ENCODE measurements at regions not wholly inside any gene's neighbourhood (a gene's known extent, or its start where the extent isn't known, plus 50 kb on each side); places are given as distances from the start of the nearest gene placed in this dataset.

DNA sequence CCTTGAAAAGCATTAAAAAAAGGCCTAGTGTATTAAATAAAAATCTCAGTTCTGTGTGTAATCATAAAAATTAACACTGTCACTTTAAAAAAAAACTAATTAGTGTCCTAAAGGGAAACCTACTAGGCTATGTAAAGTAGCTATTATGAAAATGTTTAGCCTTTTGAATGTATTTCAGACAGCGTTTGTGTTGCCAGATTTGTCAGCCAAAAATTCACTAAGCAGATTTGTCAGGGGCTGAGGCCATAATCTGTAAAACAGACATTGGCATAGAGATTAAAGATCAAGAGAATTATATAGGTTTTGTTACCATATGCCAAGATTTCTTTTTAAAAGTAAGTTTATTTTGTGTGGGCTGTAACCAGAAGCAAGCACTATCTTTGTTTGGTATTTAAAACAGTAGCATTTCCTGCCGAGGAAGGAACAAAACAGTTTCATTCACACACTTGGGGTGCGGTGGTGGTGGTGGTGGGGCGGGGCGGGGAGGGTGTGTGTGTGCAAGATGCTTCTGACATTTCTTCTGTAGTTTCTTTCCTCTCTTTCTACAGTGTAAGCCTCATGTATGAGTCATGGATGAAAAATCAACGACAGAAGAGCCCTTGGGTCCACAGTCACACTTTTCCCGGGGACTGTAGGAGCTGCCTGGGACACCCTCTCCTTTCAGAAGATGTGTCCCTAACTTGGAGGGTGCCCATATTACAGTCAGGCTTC lies 328.5 kb upstream of the FANCL start:
- H3K36me3 Mint-ChIP-seq = no peaks in the 10 kb centered on the region
- no peaks in the 10 kb centered on the region for H3K9me3 Mint-ChIP-seq
- no peaks in the 10 kb centered on the region for H3K27me3 Mint-ChIP-seq (ENCODE audit: low read depth)
- no peak for DNase-seq (ENCODE audit: low spot score in 2 of 2, unreplicated experiment in 2 of 2)
- H3K27ac Mint-ChIP-seq = no peak overlapping the region
- H3K4me1 Mint-ChIP-seq = peaks cover 19% of the 10 kb centered on the region
- no peak overlapping the region for H3K4me3 Mint-ChIP-seq
- TF ChIP-seq, protein P1, sequence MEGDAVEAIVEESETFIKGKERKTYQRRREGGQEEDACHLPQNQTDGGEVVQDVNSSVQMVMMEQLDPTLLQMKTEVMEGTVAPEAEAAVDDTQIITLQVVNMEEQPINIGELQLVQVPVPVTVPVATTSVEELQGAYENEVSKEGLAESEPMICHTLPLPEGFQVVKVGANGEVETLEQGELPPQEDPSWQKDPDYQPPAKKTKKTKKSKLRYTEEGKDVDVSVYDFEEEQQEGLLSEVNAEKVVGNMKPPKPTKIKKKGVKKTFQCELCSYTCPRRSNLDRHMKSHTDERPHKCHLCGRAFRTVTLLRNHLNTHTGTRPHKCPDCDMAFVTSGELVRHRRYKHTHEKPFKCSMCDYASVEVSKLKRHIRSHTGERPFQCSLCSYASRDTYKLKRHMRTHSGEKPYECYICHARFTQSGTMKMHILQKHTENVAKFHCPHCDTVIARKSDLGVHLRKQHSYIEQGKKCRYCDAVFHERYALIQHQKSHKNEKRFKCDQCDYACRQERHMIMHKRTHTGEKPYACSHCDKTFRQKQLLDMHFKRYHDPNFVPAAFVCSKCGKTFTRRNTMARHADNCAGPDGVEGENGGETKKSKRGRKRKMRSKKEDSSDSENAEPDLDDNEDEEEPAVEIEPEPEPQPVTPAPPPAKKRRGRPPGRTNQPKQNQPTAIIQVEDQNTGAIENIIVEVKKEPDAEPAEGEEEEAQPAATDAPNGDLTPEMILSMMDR (IDR thresholded peaks at IDR 0.05; ENCODE audit: unreplicated experiment) = no peak

DNA sequence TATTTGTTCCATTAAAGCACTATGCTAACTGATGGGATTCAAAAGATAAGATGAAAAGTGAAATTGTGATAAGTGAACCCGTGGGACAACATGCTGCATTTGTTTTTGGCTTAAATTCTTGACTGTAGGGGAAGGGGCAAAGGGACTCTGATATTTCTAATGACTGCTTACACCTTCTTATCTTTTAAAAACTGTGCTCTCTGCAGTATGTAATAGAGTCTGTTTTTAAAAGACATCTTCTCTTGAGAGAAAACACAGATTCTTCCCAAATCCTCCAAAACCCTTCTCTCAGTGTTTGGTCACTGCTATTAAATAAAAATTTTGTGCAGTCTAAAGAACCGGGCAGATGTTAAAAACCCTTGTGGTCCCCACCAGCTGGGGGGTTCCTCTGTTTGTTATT lies 327.8 kb upstream of the FANCL start:
- TF ChIP-seq, protein P1 (IDR thresholded peaks at IDR 0.05; ENCODE audit: unreplicated experiment) = no peak
- H3K27me3 Mint-ChIP-seq (ENCODE audit: low read depth) = no peaks in the 10 kb centered on the region
- no peaks in the 10 kb centered on the region for H3K36me3 Mint-ChIP-seq
- H3K27ac Mint-ChIP-seq = peak overlapping the region; percentile 39
- no peak for DNase-seq (ENCODE audit: low spot score in 2 of 2, unreplicated experiment in 2 of 2)
- peaks cover 19% of the 10 kb centered on the region for H3K4me1 Mint-ChIP-seq
- H3K4me3 Mint-ChIP-seq = no peak overlapping the region
- H3K9me3 Mint-ChIP-seq = no peaks in the 10 kb centered on the region

GRCh38 chr2:58562276-58562675 lies 321.2 kb upstream of the FANCL start:
- no peak overlapping the region for H3K4me3 Mint-ChIP-seq
- H3K27ac Mint-ChIP-seq = no peak overlapping the region
- TF ChIP-seq, protein P1 (IDR thresholded peaks at IDR 0.05; ENCODE audit: unreplicated experiment) = no peak
- H3K4me1 Mint-ChIP-seq = peaks cover 10% of the 10 kb centered on the region
- H3K9me3 Mint-ChIP-seq = no peaks in the 10 kb centered on the region
- H3K36me3 Mint-ChIP-seq = no peaks in the 10 kb centered on the region
- no peaks in the 10 kb centered on the region for H3K27me3 Mint-ChIP-seq (ENCODE audit: low read depth)
- DNase-seq (ENCODE audit: low spot score in 2 of 2, unreplicated experiment in 2 of 2) = no peak

GRCh38 chr2:58560531-58560930 lies 319.4 kb upstream of the FANCL start:
- Mint-ChIP-seq H3K36me3 (no peaks in the 10 kb centered on the region), H3K9me3 (no peaks in the 10 kb centered on the region), H3K4me1 (peaks cover 7% of the 10 kb centered on the region), H3K27me3 (ENCODE audit: low read depth) (no peaks in the 10 kb centered on the region), H3K27ac (no peak overlapping the region), H3K4me3 (no peak overlapping the region)
- DNase-seq (ENCODE audit: low spot score in 2 of 2, unreplicated experiment in 2 of 2) = no peak
- TF ChIP-seq, protein P1 (IDR thresholded peaks at IDR 0.05; ENCODE audit: unreplicated experiment) = no peak

- Mint-ChIP-seq H3K4me3 (no peak overlapping the region), H3K9me3 (no peaks in the 10 kb centered on the region), H3K27me3 (ENCODE audit: low read depth) (no peaks in the 10 kb centered on the region), H3K36me3 (no peaks in the 10 kb centered on the region), H3K4me1 (peaks cover 7% of the 10 kb centered on the region), H3K27ac (no peak overlapping the region)
- DNase-seq (ENCODE audit: low spot score in 2 of 2, unreplicated experiment in 2 of 2) = no peak
- TF ChIP-seq, protein P1 (IDR thresholded peaks at IDR 0.05; ENCODE audit: unreplicated experiment) = no peak
Measured at GRCh38 chr2:58558881-58559280, 317.8 kb upstream of the FANCL start.

Measured in mesothelial cell of epicardium (in vitro differentiated cells).